ENCODE measurements at regions not wholly inside any gene's neighbourhood (a gene's known extent, or its start where the extent isn't known, plus 50 kb on each side); places are given as distances from the start of the nearest gene placed in this dataset.
"Not testable (repeated sequence)": the region's sequence is repeated elsewhere in the genome, so short reads cannot be mapped to it uniquely, and the experiment has no call there.

DNA sequence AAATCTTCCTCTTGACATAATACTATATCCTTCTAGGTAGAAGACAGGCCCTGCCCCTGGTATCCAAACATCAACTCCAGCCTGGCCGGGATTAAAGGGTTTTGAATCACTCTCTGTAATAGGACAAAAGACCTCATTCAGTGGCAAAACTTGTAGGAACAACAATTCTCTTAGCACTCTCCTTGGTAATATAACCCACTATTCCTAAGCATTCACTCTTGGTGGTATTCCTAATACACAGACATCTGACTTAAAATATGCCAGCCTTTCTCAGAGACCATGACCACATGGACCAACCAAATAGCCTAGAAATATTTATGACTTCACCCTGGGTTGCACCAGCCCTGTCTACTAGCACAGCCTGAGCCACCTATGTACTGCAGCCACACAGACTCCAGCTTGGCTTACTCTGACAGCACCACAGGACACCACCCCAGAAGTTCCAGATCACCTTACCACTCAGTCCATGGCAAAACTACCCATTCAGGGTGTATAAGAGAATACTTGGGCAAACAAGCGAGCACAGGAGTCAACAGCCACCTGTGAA lies 244.9 kb upstream of the NEBL start:
- no peak for DNase-seq (ENCODE audit: low read depth)

DNA sequence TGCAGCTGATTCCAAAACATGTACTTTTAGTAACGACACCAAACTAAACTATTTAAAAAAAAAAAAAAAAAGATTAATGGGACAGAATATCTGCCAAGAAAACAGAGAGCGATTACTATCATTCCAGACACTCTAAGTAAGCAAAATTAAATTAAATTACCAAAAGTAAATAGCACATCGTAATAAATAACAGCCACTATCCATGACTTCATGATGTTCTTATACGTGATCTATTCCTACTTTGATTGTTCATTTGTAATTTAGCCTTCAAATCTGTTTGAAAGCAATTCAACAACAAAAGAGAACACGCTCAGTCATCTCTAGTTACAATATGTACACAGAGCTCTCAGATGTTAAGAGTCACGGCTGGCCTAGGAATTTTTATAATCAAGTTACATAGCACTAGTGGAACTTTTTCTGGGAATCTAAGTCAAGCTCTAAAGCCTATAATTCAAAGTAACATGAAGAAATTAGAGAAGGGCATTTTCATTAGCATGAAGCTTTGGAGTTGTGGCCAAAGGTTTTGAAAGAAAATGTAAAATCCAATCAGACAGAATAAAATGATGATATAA lies 241.7 kb upstream of the NEBL start:
- no peak for DNase-seq (ENCODE audit: low read depth)

DNA sequence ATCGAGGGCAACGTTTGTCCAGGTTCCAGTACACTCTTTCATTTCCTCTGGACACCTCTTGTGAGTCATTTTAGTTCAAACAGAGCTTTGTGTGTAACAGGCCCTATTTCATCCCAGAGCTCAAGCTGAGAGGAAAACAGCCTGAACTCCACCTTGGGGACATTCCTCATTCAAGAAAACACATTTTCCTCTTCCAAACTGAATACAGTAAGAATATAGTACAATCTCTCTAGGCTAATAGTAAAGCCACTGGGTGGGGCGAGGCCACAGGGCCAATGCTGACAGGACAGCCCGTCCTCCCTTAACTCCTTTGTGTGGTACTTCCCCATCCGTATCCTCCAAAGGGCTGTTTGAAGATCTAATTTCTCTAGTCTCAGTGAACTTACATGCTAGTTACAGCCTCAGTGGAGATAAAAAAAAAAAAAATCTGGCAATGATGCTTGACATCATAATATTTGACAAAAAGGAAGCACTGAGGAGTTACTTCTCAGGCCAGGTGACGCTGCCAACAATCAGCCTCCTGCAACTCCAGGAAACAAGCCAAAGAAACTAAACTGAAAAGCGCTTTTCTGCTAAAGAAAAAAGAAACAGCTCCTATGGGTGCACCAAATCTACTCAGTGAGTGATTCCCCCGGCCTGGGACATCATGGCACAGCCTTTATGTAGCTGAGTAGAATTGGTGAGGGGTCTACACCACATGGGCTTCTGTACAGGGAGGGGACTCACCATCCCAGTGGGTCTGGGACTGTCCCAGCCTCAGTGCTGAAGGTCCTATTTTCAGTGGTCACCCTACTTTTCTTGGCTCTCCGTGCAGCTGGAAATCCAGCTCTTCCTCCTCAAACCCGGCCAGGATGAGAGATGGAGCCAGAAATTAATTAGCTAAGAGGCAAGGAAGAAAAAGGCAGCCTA lies 238.2 kb upstream of the NEBL start:
- DNase-seq (ENCODE audit: low read depth) = peak; percentile 49

DNA sequence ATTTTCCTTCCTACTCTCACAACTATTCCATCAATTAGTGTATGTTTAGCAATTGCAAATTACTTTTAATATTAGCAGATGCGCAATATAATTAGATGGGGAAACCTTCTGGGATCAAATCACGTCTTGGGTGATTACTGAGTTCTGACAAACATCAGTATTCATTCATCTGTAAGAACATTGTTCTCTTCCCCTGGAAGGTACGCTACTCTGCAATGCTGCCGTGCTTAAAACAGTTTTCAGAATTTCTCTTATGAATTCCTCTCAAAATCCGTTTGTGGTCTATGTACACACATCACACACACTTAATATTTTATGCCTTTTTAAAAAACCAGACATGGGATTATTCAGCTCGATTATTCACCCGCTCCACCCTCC lies 237.5 kb upstream of the NEBL start:
- no peak for DNase-seq (ENCODE audit: low read depth)

DNA sequence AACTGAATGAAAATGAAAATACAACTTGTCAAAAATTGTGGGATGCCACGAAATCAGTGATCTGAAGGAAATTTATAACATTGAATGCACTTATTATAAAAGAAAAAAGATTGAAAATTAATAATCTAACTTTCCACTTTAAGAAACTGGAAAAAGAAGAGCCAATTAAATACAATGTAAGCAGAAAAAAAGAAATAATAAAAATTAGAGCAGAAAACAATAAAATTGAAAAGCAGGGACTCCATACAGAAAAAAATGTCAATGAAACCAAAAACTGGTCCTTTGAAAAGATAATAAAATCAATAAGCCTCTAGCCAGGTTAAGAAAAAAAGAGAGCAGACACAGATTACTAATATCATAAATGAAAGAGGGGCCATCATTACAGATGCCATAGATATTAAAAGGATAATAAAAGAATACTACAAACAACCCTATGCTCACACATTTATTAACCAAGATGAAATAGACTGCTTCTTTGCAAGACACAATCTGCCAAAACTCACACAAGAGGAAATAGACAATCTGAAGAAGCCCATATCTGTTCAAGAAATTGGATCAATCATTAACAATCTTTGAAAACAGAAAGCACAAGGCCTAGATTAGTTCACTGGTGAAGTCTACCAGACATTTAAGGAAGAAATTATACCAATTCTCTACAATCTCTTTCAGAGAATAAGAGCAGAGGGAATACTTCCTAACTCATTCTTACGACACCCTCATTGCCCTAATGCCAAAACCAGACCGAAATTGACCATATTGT lies 233.8 kb upstream of the NEBL start:
- DNase-seq (ENCODE audit: low read depth) = peak; percentile 28

DNA sequence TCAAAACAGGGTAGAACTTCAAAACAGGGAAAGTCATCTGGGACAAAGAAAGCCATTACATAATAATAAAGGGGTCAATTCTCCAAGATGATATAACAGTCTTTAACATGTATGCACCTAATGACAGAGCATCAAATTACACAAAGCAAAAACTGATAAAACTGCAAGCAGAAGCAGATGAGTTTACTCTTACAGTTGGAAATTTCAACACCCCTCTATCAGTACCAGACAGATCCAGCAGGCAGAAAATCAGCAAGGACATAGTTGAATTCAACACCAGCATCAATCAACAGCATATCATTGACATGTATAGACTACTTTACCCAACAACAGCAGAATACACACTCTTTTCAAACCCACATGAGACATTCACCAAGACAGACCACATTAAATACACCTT lies 233.0 kb upstream of the NEBL start:
- DNase-seq (ENCODE audit: low read depth) = no peak

DNA sequence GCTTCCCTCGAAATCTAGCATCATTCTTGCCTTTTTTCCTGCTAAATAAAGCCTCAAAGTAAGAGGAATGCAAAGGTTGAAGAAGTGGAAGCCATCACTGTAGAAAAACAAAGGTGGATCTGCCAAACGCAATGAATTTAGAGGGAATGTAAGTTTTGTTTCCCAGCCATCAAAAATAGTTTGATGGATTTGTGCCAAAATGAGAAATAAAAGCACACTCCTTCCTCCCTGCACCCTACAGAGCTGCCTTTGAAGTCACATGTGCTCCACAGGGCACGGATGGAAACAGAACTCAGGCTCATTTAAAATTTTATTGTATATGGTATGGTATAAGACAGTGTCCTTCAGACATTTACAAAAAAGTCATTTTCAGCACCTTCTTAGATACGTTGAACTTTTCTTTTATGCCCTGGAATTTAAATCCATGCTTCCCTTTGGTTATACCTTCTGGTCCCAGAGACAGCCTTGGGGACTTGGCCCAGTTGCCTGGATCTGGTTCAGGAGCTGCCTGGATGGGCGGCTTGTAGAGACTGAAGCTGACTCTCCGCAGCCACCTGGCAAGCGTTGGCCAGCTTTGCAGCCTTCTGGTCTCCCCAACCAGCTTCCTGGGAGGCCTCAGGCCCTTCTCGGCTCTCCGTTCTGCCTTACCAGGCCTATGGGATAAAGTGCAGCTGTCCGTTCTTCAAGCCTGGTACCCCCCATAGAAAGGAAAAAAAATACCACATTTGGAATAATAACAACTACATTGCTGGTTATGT lies 228.5 kb upstream of the NEBL start:
- no peak for DNase-seq (ENCODE audit: low read depth)

DNA sequence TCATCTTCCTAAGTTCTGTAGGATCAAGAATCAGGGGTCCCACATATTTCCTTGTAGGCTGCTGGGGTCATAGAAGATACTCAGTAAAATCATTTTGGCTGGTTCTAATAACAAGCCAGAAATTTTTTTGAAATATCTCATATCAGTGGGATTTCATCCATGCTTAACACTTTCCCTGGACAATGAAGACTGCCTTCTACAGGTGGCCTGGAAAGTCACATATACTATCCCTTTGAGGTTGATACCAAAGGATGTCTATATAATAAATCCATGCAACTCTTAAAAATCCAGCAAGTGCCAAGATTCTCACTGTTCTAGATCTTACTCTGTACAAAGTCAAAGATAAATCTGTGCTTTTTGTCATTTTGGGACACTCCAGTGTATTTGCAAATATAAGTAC lies 225.8 kb upstream of the NEBL start:
- no peak for DNase-seq (ENCODE audit: low read depth)

DNA sequence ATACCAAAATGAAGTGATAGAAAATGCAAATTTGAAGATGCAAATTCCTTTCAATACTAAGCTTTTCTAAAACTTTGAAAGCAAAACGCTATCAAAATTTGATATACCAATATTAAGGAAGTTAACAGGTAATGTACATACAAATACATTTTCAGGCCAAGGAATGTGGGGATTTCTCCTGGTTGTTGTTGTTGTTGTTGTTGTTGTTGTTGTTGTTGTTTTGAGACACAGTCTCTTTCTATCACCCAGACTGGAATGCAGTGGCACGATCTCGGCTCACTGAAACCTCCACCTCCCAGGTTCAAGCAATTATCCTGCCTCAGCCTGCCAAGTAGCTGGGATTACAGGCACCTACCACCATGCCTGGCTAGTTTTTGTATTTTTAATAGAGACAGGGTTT lies 224.7 kb upstream of the NEBL start:
- DNase-seq (ENCODE audit: low read depth) = not testable (repeated sequence)

DNA sequence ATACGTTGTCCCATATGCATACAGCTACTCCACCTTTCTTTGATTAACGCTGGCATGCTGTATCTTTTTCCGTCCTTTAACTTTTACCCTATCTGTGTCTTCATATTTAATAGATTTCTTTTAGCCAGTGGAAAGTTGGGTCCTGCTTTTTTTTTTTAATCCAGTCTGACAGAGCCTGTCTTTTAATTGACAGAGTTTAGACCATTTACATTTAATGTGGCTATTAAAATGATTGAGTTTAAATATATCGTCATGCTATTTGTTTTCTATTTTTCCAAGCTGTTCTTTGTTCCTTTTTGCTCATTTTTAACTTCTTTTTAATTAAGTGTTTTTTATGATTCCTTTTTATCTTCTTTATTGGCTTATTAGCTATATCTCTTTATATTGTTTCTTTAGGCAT lies 217.6 kb upstream of the NEBL start:
- DNase-seq (ENCODE audit: low read depth) = no peak

DNA sequence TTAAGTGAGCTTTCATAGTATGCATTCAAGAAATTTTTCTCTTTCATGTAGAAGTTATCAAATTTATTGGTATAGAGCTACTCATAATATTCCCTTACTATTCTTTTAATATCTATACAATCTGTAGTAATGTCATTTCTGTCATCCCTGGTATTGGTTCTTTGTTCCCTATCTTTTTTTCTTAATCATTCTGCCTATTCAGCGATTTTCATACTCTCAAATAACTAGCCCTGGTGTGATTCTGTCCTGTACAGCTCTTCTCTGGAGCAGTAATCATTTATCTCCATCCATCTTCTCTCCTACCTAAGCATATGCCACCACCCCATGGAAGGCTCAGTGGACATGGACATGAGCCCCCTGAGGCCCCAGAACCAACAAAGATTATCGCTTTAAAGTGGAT lies 213.2 kb upstream of the NEBL start:
- DNase-seq (ENCODE audit: low read depth) = no peak

DNA sequence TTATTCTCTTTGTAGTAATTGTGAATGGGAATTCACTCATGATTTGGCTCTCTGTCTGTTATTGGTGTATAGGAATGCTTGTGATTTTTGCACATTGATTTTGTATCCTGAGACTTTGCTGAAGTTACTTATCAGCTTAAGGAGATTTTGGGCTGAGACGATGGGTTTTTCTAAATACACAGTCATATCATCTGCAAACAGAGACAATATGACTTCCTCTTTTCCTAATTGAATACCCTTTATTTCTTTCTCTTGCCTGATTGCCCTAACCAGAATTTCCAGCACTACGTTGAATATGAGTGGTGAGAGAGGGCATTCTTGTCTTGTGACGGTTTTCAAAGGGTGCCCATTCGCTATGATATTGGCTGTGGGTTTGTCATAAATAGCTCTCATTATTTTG lies 209.8 kb upstream of the NEBL start:
- not testable (repeated sequence) for DNase-seq (ENCODE audit: low read depth)

DNA sequence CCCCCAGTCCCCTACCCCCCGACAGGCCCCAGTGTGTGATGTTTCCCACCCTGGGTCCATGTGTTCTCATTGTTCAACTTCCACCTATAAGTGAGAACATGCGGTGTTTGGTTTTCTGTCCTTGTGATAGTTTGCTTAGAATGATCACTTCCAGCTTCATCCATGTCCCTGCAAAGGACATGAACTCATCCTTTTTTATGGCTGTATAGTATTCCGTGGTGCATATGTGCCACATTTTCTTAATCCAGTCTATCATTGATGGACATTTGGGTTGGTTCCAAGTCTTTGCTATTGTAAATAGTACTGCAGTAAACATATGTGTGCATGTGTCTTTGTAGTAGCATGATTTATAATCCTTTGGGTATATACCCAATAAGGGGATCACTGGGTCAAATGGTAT lies 208.2 kb upstream of the NEBL start:
- not testable (repeated sequence) for DNase-seq (ENCODE audit: low read depth)

DNA sequence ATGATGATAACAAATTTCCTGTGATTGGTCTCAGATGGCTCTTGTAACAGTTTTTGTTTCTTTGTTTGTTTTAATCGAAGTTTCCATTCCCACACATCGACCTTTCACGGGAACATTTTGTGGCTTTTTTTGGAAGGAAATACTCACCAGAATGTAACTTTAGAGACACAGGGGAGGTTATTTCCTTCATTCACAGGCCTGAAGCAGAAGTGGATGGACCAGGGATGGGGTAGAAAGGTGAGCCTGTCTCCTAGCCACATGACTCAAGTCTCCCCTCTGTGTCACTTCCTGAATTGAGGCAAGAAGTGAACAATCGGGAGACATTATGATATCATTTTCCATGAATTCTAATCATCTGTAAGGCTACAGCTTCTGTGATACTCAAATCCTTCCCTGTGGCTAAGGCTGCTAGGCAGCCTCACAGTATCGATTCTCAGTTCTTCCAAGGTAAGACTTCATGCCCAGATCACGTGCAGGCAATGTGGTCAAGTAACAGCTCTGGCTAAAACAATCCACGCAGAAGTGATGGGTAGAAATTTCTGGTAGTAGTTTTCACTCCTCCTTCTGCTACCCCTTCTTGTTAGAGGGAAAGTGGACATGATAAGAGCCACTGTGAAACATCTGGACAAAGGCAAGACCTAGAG lies 203.9 kb upstream of the NEBL start:
- no peak for DNase-seq (ENCODE audit: low read depth)

DNA sequence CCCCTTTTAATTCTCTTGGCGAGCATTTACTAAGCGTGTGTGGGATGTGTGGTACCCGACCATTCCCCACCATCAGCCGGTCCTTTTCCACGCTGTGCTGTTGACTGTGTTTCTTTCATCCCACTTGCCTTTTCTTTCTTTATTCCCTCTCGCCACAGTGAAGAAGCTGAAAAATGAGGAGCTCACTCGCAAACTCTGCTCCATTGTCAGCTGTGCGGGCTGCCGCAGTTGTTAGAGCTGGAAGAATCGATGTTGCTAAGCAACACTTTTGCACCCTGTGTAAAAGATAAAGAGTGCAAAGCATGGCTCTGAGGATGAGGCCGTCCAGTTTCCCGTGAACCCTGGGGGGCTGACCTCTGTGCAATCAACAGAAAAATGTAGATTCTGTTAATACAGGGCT lies 203.1 kb upstream of the NEBL start:
- no peak for DNase-seq (ENCODE audit: low read depth)

DNA sequence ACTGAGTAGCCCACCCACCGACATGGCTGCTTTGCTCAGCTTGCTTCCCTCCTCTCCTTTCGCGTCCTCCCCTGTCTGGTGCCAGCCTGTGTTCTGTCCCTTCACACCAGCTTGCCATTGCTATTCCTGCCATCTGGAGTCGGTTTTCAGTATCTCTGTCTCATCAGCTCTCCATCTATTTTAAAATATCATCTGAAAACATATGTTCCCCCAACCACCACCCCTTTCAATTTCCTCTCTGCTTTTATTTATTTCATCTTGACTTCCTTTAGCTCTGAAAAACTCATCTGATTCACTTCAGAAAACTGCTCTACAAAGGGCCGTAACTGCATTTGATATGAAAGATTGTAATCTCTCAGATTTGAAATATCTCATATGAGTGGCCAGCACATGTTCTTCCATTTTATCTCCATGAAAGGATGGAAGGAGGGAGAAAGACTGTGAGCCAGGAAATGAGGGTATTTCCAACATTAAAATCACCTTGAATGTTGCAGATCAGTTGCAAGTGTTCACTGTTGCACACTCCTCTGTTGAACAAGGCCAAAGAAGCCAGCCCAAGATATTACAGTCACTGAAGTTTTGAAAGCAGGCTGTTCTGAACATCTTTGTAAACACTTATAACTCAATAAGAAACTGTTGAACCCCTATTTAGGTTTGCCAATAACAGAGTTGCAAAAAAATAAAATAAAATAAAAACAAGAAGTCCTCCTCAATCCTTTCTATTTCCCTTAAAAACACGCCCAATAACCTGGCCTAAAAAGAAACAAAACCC lies 202.4 kb upstream of the NEBL start:
- no peak for DNase-seq (ENCODE audit: low read depth)

DNA sequence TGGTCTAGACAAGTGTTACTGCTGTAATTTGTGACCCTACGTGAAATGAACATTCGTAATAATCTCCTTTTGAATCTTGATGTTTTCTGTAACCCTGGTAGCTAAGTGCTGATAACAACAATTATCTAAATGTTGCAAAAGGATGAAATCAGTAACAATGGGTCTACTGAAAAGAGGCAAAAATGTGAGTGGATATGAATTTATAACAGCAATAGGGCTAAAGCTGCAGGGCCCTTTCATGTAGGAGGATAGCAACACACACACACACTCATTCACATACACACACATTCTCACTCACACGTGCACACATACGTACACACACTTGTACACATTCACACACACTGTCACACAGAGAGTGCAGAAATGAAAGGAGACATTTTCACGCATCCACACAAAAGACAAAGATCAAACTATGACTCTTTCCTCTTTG lies 200.8 kb upstream of the NEBL start:
- DNase-seq (ENCODE audit: low read depth) = no peak

DNA sequence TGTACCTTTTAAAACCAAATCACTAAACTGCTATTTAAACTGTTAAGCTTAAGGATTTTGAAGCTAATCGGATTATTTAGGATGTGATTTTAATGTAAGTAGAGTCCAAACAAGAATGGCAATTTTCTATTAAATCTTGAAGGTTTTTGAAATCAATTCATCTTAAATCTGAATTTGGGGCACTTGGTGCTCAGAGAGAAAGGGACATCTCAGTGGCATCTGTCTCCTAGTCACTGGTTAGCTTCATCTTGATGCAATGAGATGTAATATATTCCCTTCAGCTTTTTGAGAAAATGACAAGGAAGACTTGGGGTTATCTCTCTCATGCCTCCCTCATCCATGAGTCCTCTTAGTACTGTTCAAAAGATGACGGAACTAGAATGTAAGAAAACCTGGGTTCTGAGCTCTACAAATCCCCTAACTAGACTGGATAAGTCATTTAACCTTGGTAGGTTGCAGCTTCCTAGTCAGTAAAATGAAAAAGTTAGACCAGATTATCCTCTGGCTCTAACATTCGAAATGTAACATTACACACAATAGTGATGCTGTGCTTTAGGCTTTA lies 198.5 kb upstream of the NEBL start:
- no peak for DNase-seq (ENCODE audit: low read depth)

DNA sequence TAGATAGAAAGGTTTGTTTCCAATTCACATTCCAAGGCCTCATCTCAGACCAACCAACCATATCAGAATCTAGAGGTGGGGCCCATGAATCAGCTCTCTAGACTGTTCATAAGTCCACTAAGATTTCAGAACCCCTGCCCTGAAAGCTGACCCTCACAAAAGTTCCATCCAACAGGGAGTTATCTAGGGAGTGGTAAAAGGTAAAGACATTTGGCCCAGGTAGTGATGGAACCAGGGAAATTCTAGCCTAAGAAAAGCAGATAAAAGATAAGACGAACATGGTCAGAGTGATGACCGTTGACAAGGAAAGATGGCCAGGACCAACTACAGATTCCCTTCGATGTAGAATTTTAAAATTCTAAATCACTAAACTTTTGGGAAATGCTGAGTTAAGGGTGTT lies 198.0 kb upstream of the NEBL start:
- no peak for DNase-seq (ENCODE audit: low read depth)

Data from renal cortical epithelial cell (primary cell).